Progenitor cell of endocrine pancreas (in vitro differentiated cells): ENCODE measurements at regions not wholly inside any gene's neighbourhood (a gene's known extent, or its start where the extent isn't known, plus 50 kb on each side); places are given as distances from the start of the nearest gene placed in this dataset.

Experiments
- DNase-seq: peaks from one replicate; pipeline ENCODE4 v3.0.0; 2021; ENCODE audit warnings: low spot score; ENCODE audit not compliant: unreplicated experiment
- H3K27ac Mint-ChIP-seq: 2 replicates; pipeline ENCODE4 v1.8.0; 2021; ENCODE audit warnings: mild to moderate bottlenecking, moderate library complexity, mixed read lengths
- H3K27me3 Mint-ChIP-seq: 2 replicates; pipeline ENCODE4 v1.8.0; 2021; ENCODE audit warnings: mixed read lengths
- H3K36me3 Mint-ChIP-seq: 2 replicates; pipeline ENCODE4 v1.8.0; 2022; ENCODE audit warnings: mixed read lengths; ENCODE audit not compliant: insufficient read depth
- H3K4me1 Mint-ChIP-seq: 2 replicates; pipeline ENCODE4 v1.8.0; 2021; ENCODE audit warnings: low read depth, mixed read lengths
- H3K4me3 Mint-ChIP-seq: 2 replicates; pipeline ENCODE4 v1.8.0; 2021; ENCODE audit warnings: low read depth, mild to moderate bottlenecking, moderate library complexity, mixed read lengths
- H3K9me3 Mint-ChIP-seq: 2 replicates; pipeline ENCODE4 v1.8.0; 2021; ENCODE audit warnings: low read depth, mixed read lengths
- TF ChIP-seq, protein P1 (sequence below): fragments of 200-600 bp; sonication (generic); IDR thresholded peaks from one replicate; pipeline ENCODE4 v1.5.0; 2021; ENCODE audit warnings: antibody characterized with exemption, mild to moderate bottlenecking; ENCODE audit not compliant: unreplicated experiment

DNA sequence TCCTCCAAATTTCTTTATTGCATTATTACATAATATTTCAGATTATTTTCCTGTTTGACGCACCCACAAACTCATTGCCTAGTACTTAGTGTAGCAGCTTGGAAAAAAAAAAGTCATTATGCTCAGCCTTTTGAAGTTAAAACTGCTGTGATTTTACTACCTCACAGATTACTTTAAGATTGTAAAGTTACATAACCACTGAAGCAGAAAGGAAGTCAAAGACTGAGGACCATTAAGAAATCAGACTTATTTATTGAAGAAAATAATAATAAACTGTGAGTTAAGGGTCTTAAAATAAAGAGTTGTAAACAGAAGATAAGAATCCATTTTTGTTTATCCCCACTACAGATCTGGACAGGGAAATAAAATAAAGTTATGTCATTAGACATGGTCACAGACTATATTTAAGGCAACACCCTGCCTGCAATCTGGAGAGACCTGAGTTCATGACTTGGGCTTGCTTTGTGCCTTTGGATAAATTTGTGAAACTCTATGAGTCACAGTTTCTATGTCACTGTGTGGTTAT, 212.1 kb upstream of the ROBO2 start:
- Mint-ChIP-seq H3K36me3 (no peaks in the 10 kb centered on the region), H3K4me1 (peaks cover 14% of the 10 kb centered on the region), H3K27me3 (peaks cover 17% of the 10 kb centered on the region), H3K9me3 (no peaks in the 10 kb centered on the region), H3K27ac (no peak overlapping the region), H3K4me3 (no peak overlapping the region)
- DNase-seq: no peak
- TF ChIP-seq, protein P1, sequence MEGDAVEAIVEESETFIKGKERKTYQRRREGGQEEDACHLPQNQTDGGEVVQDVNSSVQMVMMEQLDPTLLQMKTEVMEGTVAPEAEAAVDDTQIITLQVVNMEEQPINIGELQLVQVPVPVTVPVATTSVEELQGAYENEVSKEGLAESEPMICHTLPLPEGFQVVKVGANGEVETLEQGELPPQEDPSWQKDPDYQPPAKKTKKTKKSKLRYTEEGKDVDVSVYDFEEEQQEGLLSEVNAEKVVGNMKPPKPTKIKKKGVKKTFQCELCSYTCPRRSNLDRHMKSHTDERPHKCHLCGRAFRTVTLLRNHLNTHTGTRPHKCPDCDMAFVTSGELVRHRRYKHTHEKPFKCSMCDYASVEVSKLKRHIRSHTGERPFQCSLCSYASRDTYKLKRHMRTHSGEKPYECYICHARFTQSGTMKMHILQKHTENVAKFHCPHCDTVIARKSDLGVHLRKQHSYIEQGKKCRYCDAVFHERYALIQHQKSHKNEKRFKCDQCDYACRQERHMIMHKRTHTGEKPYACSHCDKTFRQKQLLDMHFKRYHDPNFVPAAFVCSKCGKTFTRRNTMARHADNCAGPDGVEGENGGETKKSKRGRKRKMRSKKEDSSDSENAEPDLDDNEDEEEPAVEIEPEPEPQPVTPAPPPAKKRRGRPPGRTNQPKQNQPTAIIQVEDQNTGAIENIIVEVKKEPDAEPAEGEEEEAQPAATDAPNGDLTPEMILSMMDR: no peak

DNA sequence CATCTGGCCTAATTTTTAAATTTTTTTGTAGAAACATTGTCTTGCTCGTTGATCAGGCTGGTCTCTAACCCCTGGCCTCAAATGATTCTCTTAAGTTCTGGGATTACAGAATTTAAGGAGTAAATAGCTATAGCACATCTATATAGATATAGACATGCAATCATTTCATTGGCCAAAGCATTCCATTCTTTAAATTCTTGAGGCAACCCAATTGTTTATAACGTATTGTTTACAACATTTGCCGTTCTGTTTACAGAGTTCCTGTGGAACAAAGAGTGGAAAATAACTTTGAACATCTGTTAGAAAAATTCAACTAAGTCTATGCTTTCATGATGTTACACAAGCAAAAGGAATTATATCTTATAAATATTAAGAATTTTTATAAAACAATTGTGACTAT, 205.2 kb upstream of the ROBO2 start:
- H3K9me3 Mint-ChIP-seq: peaks cover 10% of the 10 kb centered on the region

DNA sequence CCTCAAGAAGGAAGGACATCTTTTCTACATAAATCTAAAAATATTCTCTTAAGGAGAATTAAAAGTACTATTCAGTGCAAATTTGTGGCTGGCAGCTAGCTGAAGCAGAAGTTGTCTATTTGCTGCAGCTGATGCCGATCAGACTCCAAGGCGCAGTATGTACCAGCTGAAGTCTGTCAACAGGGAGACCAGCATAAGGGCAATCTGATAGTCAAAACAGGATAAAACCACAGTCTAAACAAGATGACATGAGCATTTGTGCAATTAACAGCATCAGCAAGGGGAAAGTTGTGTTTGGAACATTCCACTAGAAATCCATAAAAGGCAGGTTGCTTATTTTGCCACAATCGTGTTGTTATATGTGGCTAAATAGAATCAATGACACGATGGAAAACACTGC, 198.2 kb upstream of the ROBO2 start:
- Mint-ChIP-seq H3K4me1 (no peaks in the 10 kb centered on the region), H3K4me3 (no peak overlapping the region), H3K27me3 (no peaks in the 10 kb centered on the region), H3K9me3 (peaks cover 14% of the 10 kb centered on the region), H3K36me3 (peaks cover 3% of the 10 kb centered on the region), H3K27ac (no peak overlapping the region)
- TF ChIP-seq, protein P1: no peak
- DNase-seq: no peak

More for the DNA sequence above, 205.2 kb upstream of the ROBO2 start:
- no peak for DNase-seq
- Mint-ChIP-seq H3K27me3 (no peaks in the 10 kb centered on the region), H3K27ac (no peak overlapping the region), H3K4me3 (no peak overlapping the region), H3K4me1 (no peaks in the 10 kb centered on the region), H3K36me3 (peaks cover 3% of the 10 kb centered on the region)
- TF ChIP-seq, protein P1: no peak

DNA sequence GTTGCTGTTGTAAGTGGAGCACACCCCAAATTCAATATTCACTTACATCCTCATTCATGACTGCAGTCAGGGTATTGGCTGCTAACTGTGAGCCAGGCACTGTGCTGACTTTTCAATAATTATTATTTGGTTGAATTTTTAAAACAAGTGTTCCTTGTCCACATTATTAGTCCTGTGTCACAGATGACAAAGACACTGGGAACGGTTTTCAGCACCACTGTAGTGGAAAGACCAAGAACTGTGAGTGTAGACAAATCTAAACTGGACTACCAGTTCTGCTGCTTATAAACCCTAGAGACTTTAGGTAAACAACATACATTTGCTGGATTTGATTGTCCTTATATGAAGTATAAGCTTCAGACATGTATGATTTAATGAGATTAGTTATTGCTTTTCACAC, 197.7 kb upstream of the ROBO2 start:
- TF ChIP-seq, protein P1: no peak
- Mint-ChIP-seq H3K27ac (no peak overlapping the region), H3K4me3 (no peak overlapping the region), H3K36me3 (peaks cover 3% of the 10 kb centered on the region), H3K27me3 (no peaks in the 10 kb centered on the region), H3K9me3 (peaks cover 14% of the 10 kb centered on the region), H3K4me1 (peaks cover 3% of the 10 kb centered on the region)
- DNase-seq: no peak

DNA sequence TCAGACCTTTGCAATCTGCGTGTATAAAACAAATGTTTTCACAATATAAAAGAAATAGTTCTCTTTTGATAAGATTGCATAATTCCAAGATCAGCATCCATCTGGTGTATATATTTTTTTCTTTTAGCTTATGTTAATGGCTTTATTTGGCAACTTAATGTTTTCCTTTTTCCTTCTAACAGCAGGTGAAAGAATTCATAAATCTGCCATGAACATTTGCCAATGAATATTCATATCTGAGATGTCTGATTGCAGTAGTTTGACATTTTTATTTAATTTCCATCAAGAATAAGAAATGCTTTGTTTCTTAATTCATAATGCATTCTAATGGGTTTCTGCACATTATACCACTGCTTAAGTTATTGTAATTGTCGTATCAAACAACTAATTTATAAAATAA, 184.4 kb upstream of the ROBO2 start:
- H3K4me1 Mint-ChIP-seq: no peaks in the 10 kb centered on the region
- no peaks in the 10 kb centered on the region for H3K9me3 Mint-ChIP-seq
- no peak overlapping the region for H3K27ac Mint-ChIP-seq
- H3K4me3 Mint-ChIP-seq: no peak overlapping the region
- DNase-seq: no peak
- H3K27me3 Mint-ChIP-seq: no peaks in the 10 kb centered on the region
- TF ChIP-seq, protein P1: no peak
- H3K36me3 Mint-ChIP-seq: no peaks in the 10 kb centered on the region
